ENCODE measurements at regions not wholly inside any gene's neighbourhood (a gene's known extent, or its start where the extent isn't known, plus 50 kb on each side); places are given as distances from the start of the nearest gene placed in this dataset.

- H3K4me1 ChIP-seq (ENCODE audit: control insufficient read depth, insufficient read depth, low read length) = no peaks in the 10 kb centered on the region
- CTCF ChIA-PET = no interaction called here
- in situ Hi-C loops (cut with HindIII; ENCODE audit: low pct_unique_long_range_greater_than_20kb, low sequenced_read_pairs) (no loop called here), intact Hi-C loops (cut with micrococcal nuclease; ENCODE audit: unreplicated experiment) (no loop called here)
- POLR2A ChIA-PET = no interaction called here
- no TSS peak for BruUV-seq (replicated peaks)
- no peak overlapping the region for H3K27ac ChIP-seq (ENCODE audit: low read length)
- no peak overlapping the region for H3K4me3 ChIP-seq (ENCODE audit: low read depth in 2 of 2, low read length in 2 of 2)
- no peak for ATAC-seq
- H3K9me3 ChIP-seq (ENCODE audit: control insufficient read depth, insufficient read depth, low read depth, low read length) = no peaks in the 10 kb centered on the region
- no peak for TF ChIP-seq TCF7L2 (IDR thresholded peaks at IDR 0.05; ENCODE audit: low read depth, low read length)
- TF ChIP-seq, protein P1, sequence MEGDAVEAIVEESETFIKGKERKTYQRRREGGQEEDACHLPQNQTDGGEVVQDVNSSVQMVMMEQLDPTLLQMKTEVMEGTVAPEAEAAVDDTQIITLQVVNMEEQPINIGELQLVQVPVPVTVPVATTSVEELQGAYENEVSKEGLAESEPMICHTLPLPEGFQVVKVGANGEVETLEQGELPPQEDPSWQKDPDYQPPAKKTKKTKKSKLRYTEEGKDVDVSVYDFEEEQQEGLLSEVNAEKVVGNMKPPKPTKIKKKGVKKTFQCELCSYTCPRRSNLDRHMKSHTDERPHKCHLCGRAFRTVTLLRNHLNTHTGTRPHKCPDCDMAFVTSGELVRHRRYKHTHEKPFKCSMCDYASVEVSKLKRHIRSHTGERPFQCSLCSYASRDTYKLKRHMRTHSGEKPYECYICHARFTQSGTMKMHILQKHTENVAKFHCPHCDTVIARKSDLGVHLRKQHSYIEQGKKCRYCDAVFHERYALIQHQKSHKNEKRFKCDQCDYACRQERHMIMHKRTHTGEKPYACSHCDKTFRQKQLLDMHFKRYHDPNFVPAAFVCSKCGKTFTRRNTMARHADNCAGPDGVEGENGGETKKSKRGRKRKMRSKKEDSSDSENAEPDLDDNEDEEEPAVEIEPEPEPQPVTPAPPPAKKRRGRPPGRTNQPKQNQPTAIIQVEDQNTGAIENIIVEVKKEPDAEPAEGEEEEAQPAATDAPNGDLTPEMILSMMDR (IDR thresholded peaks at IDR 0.05) = no peak
- no peak for TF ChIP-seq POLR2AphosphoS5 (IDR thresholded peaks at IDR 0.05; ENCODE audit: low read depth, low read length)
- TF ChIP-seq SIN3A (IDR thresholded peaks at IDR 0.05; ENCODE audit: borderline replicate concordance, insufficient read depth, low read depth, low read length) = no peak
- TF ChIP-seq, protein P2, sequence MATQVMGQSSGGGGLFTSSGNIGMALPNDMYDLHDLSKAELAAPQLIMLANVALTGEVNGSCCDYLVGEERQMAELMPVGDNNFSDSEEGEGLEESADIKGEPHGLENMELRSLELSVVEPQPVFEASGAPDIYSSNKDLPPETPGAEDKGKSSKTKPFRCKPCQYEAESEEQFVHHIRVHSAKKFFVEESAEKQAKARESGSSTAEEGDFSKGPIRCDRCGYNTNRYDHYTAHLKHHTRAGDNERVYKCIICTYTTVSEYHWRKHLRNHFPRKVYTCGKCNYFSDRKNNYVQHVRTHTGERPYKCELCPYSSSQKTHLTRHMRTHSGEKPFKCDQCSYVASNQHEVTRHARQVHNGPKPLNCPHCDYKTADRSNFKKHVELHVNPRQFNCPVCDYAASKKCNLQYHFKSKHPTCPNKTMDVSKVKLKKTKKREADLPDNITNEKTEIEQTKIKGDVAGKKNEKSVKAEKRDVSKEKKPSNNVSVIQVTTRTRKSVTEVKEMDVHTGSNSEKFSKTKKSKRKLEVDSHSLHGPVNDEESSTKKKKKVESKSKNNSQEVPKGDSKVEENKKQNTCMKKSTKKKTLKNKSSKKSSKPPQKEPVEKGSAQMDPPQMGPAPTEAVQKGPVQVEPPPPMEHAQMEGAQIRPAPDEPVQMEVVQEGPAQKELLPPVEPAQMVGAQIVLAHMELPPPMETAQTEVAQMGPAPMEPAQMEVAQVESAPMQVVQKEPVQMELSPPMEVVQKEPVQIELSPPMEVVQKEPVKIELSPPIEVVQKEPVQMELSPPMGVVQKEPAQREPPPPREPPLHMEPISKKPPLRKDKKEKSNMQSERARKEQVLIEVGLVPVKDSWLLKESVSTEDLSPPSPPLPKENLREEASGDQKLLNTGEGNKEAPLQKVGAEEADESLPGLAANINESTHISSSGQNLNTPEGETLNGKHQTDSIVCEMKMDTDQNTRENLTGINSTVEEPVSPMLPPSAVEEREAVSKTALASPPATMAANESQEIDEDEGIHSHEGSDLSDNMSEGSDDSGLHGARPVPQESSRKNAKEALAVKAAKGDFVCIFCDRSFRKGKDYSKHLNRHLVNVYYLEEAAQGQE (IDR thresholded peaks at IDR 0.05; ENCODE audit: insufficient read depth in 1 of 2, low read depth in 2 of 2, low read length in 1 of 2) = no peak
- no peak for DNase-seq (ENCODE audit: low read depth, low spot score)
- H3K27me3 ChIP-seq (ENCODE audit: control insufficient read depth, insufficient read depth, low read length) = no peaks in the 10 kb centered on the region
- H3K36me3 ChIP-seq (ENCODE audit: control insufficient read depth, insufficient read depth, low read length) = no peaks in the 10 kb centered on the region
These were observed 767.3 kb upstream of the SORCS1 start for GRCh38 chr10:107931808-107932207.

DNA sequence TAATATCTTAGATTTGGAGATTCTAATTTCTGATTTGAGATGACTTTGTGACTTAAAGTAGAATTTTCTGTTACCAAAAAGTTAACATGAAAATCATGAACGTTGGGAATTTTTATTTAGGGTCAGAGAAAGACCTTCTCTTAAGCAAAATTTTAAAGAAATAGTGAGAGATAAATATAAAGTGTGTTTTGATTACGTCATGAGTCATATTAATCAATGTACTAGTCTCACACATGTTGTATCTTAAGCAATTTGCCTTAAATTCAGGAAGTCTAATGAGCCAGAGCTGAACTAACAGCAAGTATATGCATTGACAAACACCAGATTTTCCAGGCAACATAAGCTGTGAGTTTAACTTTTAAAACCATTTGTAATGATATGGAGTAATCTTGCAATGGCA, 765.5 kb upstream of the SORCS1 start:
- Histone ChIP-seq H3K4me1 (ENCODE audit: control insufficient read depth, insufficient read depth, low read length) (no peaks in the 10 kb centered on the region), H3K27ac (ENCODE audit: low read length) (no peak overlapping the region), H3K4me3 (ENCODE audit: low read depth in 2 of 2, low read length in 2 of 2) (no peak overlapping the region), H3K27me3 (ENCODE audit: control insufficient read depth, insufficient read depth, low read length) (no peaks in the 10 kb centered on the region), H3K36me3 (ENCODE audit: control insufficient read depth, insufficient read depth, low read length) (no peaks in the 10 kb centered on the region), H3K9me3 (ENCODE audit: control insufficient read depth, insufficient read depth, low read depth, low read length) (no peaks in the 10 kb centered on the region)
- intact Hi-C loops (cut with micrococcal nuclease; ENCODE audit: unreplicated experiment) (no loop called here), in situ Hi-C loops (cut with HindIII; ENCODE audit: low pct_unique_long_range_greater_than_20kb, low sequenced_read_pairs) (no loop called here)
- DNase-seq (ENCODE audit: low read depth, low spot score) (no peak), ATAC-seq (no peak)
- TF ChIP-seq, protein P2 (IDR thresholded peaks at IDR 0.05; ENCODE audit: insufficient read depth in 1 of 2, low read depth in 2 of 2, low read length in 1 of 2) = no peak
- TF ChIP-seq, protein P1 (IDR thresholded peaks at IDR 0.05) = no peak
- TF ChIP-seq POLR2AphosphoS5 (IDR thresholded peaks at IDR 0.05; ENCODE audit: low read depth, low read length) (no peak), SIN3A (IDR thresholded peaks at IDR 0.05; ENCODE audit: borderline replicate concordance, insufficient read depth, low read depth, low read length) (no peak), TCF7L2 (IDR thresholded peaks at IDR 0.05; ENCODE audit: low read depth, low read length) (no peak)
- ChIA-PET CTCF (no interaction called here), POLR2A (no interaction called here)
- BruUV-seq (replicated peaks) = no TSS peak

Measured in Panc1 (cell line).